Stimulated activated CD4-positive, alpha-beta T cell treated with anti-CD3 and anti-CD28 coated beads, Interleukin-2, amount 100 ng/mL, for 24 hours (primary cell): ENCODE measurements at regions not wholly inside any gene's neighbourhood (a gene's known extent, or its start where the extent isn't known, plus 50 kb on each side); places are given as distances from the start of the nearest gene placed in this dataset.
"Not testable (repeated sequence)": the region's sequence is repeated elsewhere in the genome, so short reads cannot be mapped to it uniquely, and the experiment has no call there.

Experiments
- DNase-seq, 2 donors: peaks; one replicate each; pipeline ENCODE4 v3.0.0-alpha.2; 2020

DNA sequence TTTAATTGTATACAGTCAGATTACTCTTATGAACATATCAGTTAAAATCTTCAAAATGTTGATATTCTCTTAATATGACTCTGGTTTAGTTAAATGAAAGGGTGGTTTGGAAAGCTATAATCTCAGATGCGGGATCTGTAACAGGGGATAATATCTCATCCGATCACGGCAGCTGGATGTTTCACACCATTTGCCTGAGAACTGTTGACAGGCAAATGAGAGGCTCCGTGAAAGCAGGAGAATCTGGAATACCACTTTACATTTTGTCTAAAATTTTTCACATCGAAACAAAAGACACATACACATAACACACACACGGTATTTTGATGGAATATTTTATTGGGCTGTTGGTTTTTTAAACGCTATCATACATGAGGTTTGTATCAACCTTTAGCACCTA lies 518.6 kb upstream of the SLC39A10 start:
- no peak for DNase-seq

DNA sequence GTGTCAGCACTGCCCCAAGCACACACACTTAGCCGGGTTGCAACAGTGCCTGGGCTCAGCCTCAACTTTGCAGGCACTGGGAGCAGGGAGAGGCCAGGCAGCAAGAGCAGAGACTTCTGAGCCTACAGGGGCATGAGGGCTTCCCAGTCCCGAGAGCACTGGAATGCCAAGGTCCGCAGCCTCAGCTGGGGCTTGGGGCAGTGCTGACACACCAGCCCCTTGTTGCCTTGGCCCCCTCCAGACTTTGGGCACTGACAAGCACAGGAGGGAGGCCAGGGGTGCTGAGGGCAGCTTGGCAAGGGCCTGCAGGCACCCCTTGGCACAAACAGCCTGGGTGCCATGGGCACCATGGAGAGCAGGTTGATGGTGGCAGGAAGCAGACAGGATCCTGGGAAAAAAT lies 531.1 kb upstream of the SLC39A10 start:
- not testable (repeated sequence) for DNase-seq

DNA sequence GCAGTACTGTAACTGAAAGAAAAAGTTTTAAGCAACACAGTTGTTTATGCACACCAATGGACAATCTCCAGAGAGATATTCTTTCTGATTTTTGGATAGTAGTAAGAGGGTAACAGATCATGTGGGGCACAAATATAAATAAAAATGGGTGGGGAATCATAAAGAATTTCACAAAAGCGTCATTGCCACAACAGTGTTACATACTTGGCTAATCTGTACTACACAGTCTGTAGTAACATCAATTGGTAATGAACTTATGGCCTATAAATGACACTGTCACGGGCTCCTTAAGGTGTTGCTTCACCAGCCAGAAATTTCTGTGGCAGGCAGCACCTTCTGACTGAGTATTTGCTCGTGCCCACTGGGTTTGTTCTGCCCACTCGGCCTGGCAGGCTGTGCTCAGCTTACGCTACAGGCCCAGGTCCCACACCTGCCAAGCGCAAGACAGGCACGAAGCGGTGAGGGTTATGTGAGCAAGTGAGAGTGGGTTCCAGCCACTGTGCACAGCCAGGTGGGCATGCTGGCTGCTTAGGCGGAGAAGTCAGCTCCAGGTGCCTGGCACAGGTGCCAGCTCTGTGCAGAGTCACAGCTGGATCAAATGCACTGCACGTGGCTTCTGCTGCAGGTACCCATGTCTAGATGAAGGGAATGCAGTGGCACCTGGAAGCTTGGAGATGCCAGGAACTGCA lies 532.5 kb upstream of the SLC39A10 start:
- no peak for DNase-seq

DNA sequence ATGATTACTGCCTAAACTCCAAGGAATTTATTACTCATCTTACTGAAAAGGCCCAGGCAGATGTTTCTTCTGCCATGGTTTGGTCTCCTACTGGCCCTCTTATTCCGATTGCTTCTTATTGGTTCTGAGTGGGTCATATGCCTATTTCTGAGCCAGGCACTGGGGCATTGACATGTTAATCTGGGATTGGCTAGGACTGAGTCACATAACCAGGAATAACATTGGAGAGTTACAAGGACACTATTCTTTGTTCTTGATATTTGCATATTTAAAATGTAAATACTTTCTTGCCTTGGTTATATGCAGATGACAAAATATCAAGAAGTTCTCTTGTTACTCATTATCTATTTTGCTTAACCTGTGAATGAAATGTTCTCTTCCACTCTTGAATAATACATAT lies 534.4 kb upstream of the SLC39A10 start:
- DNase-seq: no peak

DNA sequence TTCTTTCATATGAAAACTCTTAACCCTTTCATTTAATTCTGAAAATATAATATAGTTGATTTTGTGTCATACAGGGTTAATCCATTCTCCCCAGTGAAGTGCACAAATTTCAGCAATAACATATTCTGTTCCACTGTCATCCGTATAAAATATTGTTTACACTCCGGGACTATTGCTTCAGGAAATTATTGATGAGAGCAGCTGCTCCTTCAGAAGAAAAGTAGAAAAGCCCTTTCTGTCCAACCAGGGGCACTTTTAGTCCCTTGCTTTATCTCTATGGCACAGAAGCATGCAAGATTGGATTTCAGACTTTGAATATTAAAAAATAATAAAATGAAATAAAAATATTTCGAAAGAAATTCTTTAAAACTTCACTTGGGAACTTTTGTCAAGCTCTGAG lies 535.7 kb upstream of the SLC39A10 start:
- DNase-seq: no peak

DNA sequence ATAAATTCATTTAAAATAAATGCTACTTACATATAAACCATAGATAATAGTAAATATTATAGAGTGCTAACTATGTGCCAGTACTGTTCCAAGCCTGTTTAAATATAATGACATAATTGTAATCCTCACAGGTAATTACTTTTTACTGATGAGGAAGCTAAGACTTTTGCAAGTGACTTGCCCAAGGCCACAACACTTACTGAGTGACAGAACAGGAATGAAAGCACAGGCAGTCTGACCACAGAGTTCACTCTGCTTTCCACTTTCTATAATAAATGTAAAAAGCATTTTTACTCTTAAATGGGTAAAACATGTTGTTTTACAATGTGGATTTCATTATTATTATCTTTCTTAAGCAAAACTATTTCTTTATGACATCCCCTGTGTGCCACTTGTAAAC lies 537.8 kb upstream of the SLC39A10 start:
- DNase-seq: no peak

DNA sequence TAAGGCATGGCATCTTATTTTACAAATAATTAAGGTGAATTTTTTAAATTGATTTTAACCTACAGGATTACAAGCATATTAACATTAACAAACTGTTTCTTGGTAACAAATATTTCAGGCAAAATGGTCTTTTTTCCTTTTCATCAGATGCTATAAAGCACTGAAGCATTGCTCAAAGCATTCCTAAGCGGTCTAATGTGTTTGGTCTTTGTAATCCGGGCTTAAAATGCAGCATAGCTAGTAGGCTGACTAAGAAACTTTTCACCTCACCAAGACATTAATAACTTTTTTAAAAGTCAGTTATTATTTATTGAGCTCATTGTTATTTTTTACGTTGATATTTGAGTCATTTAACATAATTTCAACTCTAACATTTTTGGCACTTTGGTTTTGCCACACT lies 538.8 kb upstream of the SLC39A10 start:
- no peak for DNase-seq

DNA sequence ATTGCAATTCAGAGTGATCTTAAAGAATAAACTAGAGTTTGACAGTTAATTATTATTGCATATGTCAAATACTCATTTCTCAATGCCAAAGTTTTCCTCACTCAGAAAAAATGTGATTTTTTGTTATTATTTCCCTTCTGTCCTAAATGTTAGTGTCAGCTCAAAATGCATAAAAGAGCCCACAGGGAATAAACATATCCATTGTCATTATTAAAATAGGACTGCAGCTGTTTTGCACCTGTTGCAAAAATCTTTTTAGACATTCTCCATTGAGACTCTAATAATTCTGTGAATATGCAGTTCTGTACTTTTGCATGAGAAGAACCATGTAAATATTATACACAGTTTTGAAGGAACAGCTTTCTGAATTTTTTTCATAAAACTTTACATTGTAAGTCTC lies 540.0 kb upstream of the SLC39A10 start:
- no peak for DNase-seq

DNA sequence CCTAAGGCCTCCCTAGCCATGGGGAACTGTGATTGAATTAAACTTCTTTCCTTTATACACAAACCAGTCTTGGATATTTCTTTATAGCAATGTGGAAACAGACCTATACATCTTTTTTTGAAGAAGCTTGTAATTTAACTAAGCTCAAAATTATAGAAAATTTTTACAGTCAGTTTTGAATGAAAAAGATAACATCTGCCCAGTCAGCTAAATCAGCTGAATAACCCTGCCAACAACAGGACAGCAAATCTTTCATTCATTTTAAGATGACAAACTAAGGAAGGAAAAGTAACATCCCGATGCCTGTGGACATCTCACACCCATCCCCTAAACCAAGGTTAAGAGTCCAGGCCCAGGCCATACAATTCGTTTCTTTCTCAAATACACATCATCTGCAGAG lies 541.3 kb upstream of the SLC39A10 start:
- no peak for DNase-seq

DNA sequence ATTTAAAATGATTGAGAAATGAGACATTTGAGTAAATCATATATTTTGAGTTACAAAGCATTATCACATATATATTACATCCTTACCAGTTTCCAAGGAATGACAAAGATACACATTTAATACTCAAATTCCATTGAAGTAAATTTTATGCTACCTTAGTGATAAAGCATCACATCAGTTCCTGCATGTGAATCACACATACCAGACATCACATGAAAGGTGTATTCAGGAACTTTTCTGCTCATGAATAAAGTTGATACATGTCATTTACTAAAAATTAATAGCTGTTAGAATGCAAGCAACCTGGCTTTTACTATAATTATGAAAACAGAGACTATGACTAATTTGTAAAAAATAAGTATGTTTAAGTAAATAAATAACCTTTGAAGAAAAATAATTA lies 548.8 kb upstream of the SLC39A10 start:
- DNase-seq: no peak

DNA sequence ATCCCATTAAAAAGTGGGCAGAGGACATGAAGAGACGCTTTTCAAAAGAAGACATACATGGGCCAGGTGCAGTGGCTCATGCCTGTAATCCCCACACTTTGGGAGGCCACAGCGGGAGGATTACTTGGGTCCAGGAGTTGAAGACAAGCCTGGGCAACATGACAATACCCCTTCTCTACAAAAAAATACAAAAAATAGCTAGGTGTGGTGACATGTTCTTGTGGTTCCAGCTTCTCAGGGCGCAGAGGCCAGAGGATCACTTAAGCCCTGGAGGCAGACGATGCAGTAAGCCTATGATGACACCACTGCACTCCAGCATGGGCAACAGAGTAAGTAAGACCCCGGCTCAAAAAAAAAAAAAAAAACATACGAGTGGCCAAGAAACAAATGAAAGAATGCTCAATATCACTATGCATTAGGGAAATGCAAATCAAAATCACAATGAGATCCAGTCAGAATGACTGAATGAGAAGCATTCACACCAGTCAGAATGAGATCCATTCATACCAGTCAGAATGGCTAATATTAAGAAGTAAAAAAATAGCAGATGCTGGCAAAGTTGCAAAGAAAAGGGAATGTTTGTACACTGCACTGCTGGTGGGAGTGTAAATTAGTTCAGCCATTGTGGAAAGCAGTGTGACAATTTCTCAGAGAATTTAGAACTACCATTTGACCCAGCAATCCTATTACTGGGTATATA lies 550.2 kb upstream of the SLC39A10 start:
- no peak for DNase-seq

DNA sequence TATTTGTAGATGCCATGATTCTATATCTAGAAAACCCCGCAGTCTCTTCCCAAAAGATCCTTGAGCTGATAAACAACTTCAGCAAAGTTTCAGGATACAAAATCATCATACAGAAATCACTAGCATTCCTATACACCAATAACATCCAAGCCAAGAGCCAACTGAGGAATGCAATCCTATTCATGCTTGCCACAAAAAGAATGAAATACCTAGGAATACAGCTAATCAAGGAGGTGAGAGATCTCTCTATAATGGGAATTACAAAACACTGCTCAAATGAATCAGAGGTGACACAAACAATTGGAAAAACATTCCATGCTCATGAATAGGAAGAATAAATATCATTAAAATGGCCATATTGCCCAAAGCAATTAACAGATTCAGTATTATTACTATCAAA lies 551.4 kb upstream of the SLC39A10 start:
- no peak for DNase-seq

DNA sequence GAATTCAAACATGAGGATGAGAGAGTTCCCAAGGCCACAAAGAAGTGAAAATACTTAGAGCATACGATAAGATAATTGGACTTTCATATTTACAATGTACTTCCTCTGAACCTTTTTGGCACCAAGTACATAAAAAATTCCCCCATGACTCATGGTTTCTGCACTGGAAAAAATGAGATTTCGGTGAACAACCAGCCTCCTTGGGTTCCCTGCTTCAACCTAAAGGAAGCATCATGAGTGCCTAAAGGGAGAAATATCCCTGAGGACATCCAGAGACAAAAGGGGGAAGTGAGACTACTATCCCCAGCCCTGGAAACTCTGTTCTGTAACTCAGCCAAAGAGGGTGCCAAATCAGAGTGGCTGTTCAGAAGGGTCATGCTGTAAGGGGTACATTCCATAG lies 562.7 kb upstream of the SLC39A10 start:
- DNase-seq: no peak

DNA sequence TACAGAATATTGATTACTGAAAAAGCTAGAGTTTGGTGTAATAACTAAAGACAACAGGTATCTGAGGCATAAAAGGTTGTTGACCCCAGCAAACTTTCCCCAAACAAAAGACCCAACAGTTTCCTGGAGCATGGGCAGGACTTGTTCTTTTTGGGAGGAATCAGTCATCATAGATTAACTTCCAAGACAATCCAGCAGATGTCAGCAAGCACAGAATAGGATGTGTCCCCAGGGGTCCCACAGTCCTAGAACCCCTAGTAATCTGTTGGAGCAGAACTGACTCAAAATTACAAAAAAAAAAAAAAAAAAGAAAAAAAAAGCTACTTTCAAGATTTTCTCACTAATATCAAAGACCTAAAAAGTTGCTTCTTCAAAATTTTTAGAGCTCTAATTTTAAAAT lies 564.7 kb upstream of the SLC39A10 start:
- no peak for DNase-seq

DNA sequence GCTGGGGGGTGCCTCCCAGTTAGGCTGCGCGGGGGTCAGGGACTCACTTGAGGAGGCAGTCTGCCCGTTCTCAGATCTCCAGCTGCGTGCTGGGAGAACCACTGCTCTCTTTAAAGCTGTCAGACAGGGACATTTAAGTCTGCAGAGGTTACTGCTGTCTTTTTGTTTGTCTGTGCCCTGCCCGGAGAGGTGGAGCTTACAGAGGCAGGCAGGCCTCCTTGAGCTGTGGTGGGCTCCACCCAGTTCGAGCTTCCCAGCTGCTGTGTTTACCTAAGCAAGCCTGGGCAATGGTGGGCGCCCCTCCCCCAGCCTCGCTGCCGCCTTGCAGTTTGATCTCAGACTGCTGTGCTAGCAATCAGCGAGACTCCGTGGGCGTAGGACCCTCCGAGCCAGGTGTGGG lies 584.2 kb upstream of the SLC39A10 start:
- not testable (repeated sequence) for DNase-seq

DNA sequence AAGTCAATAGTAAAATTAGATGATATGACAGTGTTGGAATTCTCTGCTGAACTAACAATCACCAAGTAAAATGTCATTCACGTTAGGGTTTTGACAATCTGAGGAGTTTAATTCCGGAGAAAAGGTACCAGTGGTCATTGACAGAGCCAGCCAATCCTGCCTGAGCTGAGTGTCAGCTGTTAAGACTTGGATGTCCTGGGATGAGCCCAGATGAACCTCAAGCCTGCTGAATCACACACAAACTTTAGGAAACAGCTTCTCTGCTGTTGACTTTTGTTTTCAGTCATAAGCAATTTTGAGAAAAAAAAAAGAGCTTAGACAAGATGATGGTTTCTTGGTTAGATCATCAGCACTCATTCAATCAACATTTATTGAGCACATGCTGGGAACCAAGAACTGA lies 600.0 kb upstream of the SLC39A10 start:
- DNase-seq: no peak

DNA sequence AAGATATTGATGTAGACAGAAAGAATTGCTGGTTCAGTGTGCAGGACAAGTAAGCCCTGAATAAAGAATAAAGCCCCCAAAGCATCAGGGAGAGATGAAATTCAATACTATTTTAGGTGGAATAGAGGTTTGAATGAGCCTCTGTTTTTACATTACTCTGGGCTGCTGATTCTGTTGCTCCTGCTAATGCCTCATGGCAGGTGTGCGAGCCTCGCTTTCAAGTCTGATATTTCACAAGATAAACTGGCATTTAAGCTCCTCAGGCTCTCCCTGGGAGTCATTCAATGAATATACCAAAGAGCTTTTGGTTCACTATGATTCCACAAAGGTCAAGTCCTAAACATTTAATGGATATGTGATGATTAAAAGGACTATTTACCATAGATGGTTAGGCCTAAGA lies 601.0 kb upstream of the SLC39A10 start:
- DNase-seq: no peak

DNA sequence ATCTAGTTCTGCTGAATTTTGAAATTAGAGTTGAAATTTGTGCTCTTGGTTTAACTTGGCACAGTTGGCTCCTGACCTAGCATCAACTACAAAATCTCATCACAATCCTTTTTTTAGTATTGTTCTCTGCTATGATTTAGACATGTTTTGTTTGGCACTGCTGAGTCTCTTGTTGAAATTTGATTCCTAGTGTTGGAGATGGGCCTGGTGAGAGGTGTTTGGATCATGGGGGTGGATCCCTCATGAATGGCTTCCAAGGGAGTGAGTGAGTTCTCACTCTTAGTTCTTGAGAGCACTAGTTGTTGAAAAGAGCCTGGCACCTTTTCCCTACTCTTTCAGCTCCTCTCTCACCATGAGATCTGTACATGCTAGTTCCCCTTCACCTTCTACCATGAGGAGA lies 605.6 kb upstream of the SLC39A10 start:
- DNase-seq: no peak

DNA sequence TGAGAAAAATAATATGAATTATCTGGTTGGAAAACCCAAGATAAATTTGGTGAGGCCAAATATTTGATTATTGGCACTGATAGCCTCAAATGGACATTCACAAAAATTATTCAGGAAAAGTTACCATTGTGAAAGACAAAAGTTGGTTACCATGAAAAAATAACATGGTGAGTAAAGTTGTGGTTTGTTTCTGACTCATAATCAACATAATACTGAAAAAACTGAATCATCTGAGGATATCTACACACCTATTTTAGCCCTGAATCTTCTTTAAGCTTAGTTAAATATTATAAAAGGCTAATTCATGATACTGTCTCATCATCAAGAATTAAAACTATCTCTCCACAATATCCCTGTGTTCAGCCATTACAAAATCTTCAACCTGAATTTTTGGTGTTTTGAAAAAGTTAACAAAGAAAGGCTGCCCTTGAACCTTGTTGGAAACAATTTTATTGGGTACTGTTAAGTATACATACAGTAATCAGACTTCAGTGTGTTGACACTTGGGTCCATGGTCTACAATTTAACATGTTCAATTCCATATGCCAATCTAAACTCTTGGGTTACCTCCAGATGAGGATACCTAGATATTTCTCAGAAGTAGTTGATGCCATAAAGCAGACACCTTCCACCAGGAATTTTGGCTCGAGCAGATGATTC lies 607.5 kb upstream of the SLC39A10 start:
- DNase-seq: no peak

DNA sequence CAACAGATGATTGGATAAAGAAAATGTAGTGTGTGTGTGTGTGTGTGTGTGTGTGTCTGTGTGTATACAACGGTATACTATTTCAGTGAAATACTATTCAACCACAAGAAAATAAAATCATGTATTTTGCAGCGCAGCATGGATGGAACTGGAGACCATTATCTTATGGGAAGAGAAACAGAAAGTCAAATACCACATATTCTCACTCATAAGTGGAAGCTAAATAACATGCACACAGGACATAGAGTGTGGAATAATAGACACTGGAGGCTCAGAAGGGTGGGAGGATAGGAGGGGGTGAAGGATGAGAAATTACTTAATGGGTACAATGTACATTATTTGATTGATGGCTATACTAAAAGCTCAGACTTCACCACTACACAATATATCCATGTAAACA lies 609.1 kb upstream of the SLC39A10 start:
- DNase-seq: no peak

DNA sequence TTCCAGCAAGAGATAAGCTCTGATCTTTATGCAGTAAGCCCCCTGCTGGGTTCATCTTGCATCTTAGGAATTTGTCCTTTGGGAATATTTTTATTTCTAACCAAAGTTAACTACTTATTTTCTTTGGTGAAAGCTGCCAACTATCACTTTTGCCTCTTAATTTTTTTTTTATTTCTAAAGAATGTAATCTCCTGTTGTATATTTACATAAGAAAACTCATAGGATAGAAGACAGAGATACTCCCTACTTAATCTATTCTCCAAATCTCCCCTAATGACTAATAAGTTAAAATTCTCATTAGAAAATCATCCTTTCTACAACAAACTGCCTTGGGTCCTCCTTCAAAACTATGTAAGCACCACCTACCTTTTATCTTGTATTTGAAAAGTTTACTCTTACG lies 612.2 kb upstream of the SLC39A10 start:
- DNase-seq: no peak

DNA sequence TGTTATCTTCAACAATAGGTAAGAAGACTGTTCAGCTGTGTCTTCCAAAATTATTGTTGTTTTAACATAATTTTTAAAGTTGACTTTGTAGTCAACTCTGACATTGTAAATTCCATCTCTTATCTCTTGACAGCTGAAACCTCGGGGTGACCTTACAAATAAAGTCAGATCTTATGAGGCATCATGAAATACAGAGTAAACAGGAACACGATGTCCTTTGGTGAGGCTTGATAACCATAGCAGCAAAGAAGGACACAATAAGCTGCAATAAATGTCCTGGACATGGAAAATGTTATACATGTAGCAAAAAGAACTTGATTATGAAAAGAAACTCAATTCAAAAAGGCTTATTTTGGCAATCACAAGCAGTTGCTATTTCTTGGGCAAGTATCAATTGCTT lies 618.9 kb upstream of the SLC39A10 start:
- no peak for DNase-seq

DNA sequence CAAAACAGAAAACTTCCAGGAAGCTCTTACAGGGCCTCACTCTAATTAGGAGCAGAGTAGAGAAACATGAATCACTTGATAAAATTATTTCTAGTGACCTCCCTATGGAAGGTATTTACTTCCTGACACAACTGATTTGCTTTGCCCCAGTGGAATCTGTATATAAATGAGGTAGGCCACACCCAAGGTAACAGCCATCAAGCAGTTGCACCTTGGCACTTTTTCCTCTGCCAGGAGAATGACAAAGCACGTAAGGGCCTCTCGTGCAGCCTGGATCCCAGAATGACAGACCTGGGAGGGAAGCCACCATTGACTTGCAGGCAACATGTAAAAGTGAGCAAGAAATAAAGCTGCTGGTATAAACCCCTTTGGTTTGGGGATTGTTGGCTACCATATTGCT lies 620.0 kb upstream of the SLC39A10 start:
- no peak for DNase-seq

DNA sequence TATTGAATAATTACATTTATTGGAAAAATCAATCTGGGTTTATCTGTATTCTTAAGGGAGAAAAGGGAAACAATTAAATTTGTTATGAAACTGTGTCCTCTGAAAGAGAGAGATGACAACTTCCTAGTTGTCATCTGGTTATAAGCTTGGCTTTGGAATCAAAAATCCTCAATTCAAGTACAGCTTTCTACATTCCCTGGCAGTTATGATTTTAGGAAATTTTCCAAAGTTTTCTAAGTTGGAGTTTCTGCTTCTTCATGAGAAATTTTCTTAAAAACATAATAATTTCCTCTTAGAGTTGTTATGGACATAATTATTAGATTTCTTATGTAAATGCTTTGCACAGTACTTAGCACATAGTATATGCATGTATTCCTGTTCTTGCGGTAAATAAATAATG lies 625.6 kb upstream of the SLC39A10 start:
- DNase-seq: no peak
